Osteoblast (primary cell): ENCODE measurements at regions not wholly inside any gene's neighbourhood (a gene's known extent, or its start where the extent isn't known, plus 50 kb on each side); places are given as distances from the start of the nearest gene placed in this dataset.

ENCODE experiments used
- DNase-seq: peaks from one replicate; pipeline ENCODE4 v3.0.0; 2011; ENCODE audit warnings: low spot score, mixed read lengths; ENCODE audit not compliant: insufficient read length; ENCODE audit errors: missing footprints
- H2AFZ ChIP-seq: 2 replicates; pipeline ENCODE4 v1.6.0; 2011; ENCODE audit warnings: mild to moderate bottlenecking, low read length
- H3K27ac ChIP-seq: 2 replicates; pipeline ENCODE4 v1.5.1; 2011; ENCODE audit warnings: mild to moderate bottlenecking, low read depth, low read length, moderate library complexity
- H3K27me3 ChIP-seq: 2 replicates; pipeline ENCODE4 v1.6.0; 2012; ENCODE audit warnings: mild to moderate bottlenecking, control low read depth, inconsistent platforms, low read length, moderate library complexity; ENCODE audit not compliant: insufficient read depth
- H3K36me3 ChIP-seq: 2 replicates; pipeline ENCODE4 v1.5.1; 2011; ENCODE audit warnings: mild to moderate bottlenecking, low read length, control low read depth, moderate library complexity; ENCODE audit not compliant: insufficient read depth
- H3K4me1 ChIP-seq: 2 replicates; pipeline ENCODE4 v1.5.1; 2011; ENCODE audit warnings: mild to moderate bottlenecking, low read length, control low read depth, moderate library complexity; ENCODE audit not compliant: insufficient read depth
- H3K4me2 ChIP-seq: 2 replicates; pipeline ENCODE4 v1.6.0; 2011; ENCODE audit warnings: mild to moderate bottlenecking, low read length; ENCODE audit not compliant: insufficient read depth
- H3K4me3 ChIP-seq: fragments of 200-600 bp; sonication (generic); 3 replicates; pipeline ENCODE4 v1.5.1; 2012; ENCODE audit warnings: mild to moderate bottlenecking, low read length, inconsistent platforms; ENCODE audit not compliant: insufficient read depth
- H3K79me2 ChIP-seq: 2 replicates; pipeline ENCODE4 v1.6.0; 2012; ENCODE audit warnings: mild to moderate bottlenecking, low read length, control low read depth, inconsistent platforms; ENCODE audit not compliant: insufficient read depth
- H3K9me3 ChIP-seq: 2 replicates; pipeline ENCODE4 v1.5.1; 2011; ENCODE audit warnings: low read depth, low read length, control low read depth
- H4K20me1 ChIP-seq: 2 replicates; pipeline ENCODE4 v1.6.0; 2012; ENCODE audit warnings: mild to moderate bottlenecking, low read length, control low read depth; ENCODE audit not compliant: insufficient read depth
- TF ChIP-seq, protein P1 (sequence below): IDR thresholded peaks from 2 replicates; pipeline ENCODE4 v1.5.1; 2011; ENCODE audit warnings: mild to moderate bottlenecking, low read depth, low read length, moderate library complexity; ENCODE audit errors: extremely low read depth

DNA sequence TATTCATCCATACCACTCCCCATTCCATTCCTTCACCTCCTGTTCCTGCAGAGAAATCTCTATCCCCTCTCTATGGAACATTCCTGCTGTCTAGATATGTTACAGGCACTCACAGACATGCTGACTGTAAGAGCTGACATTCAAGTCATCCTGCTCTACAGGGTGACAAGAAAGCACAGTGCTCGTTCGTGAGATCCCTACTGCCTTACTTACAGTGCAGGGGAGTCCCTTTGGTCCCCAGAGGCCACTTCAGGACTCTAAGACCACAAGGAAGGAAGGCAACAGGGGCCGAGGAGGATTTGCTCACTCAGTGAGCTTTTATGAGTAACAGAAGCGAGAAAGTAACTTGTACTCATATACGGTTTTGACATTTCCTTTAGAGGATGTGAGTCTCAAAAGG, 110.5 kb downstream of the GAS1 start:
- H3K27ac ChIP-seq = no peak overlapping the region
- no peak overlapping the region for H3K4me2 ChIP-seq
- H3K36me3 ChIP-seq = no peaks in the 10 kb centered on the region
- H3K4me3 ChIP-seq = no peak overlapping the region
- DNase-seq = no peak
- H4K20me1 ChIP-seq = no peaks in the 10 kb centered on the region
- no peak overlapping the region for H2AFZ ChIP-seq
- TF ChIP-seq, protein P1, sequence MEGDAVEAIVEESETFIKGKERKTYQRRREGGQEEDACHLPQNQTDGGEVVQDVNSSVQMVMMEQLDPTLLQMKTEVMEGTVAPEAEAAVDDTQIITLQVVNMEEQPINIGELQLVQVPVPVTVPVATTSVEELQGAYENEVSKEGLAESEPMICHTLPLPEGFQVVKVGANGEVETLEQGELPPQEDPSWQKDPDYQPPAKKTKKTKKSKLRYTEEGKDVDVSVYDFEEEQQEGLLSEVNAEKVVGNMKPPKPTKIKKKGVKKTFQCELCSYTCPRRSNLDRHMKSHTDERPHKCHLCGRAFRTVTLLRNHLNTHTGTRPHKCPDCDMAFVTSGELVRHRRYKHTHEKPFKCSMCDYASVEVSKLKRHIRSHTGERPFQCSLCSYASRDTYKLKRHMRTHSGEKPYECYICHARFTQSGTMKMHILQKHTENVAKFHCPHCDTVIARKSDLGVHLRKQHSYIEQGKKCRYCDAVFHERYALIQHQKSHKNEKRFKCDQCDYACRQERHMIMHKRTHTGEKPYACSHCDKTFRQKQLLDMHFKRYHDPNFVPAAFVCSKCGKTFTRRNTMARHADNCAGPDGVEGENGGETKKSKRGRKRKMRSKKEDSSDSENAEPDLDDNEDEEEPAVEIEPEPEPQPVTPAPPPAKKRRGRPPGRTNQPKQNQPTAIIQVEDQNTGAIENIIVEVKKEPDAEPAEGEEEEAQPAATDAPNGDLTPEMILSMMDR = no peak
- no peaks in the 10 kb centered on the region for H3K9me3 ChIP-seq
- no peaks in the 10 kb centered on the region for H3K4me1 ChIP-seq
- no peaks in the 10 kb centered on the region for H3K79me2 ChIP-seq
- H3K27me3 ChIP-seq = no peaks in the 10 kb centered on the region

DNA sequence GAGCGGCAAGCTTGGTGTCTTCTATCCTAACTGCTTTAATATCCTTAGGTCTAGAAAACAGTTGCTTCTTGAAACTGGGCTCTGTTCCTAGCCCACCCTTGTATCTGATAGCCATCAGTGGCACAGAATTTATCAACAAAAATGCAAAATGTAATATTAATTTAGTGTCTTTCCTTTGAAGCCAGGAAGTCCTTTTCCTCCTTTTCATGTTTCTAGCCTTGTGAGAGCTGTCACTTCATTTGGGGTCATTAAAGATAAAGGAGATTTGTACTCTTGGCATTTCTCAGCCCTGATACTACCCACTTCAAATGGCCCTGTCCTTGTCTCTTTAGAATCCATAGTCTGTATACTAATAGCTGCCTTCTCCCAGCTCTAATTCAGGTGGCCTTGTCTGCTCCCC, 111.0 kb downstream of the GAS1 start:
- H3K4me1 ChIP-seq = no peaks in the 10 kb centered on the region

DNA sequence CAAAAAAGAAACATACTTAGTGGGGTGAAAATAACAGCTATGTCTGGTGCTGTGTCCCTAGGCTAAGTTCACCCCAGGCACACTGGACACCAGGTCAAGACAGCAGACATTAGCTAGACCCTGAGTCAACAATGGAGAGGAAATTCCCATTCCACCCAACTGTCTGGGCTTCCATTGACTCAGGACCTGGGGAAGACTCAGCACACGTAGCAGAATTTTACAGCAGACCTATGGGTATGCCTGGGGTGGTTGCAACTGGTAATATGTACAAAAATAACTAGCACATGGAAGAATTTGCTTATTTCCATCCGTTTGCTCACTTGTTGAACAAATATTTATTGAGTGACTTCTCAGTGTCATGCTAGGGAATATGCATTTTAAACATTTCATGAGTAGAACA, 117.0 kb downstream of the GAS1 start:
- no peaks in the 10 kb centered on the region for H3K36me3 ChIP-seq
- no peak for DNase-seq
- H3K9me3 ChIP-seq = no peaks in the 10 kb centered on the region
- H3K27ac ChIP-seq = no peak overlapping the region
- TF ChIP-seq, protein P1 = no peak
- H4K20me1 ChIP-seq = no peaks in the 10 kb centered on the region
- H3K4me1 ChIP-seq = no peaks in the 10 kb centered on the region
- peaks cover 3% of the 10 kb centered on the region for H3K27me3 ChIP-seq
- no peak overlapping the region for H3K4me3 ChIP-seq
- no peak overlapping the region for H3K4me2 ChIP-seq
- no peak overlapping the region for H2AFZ ChIP-seq
- H3K79me2 ChIP-seq = no peaks in the 10 kb centered on the region

More for the DNA sequence above, 111.0 kb downstream of the GAS1 start:
- no peaks in the 10 kb centered on the region for H3K9me3 ChIP-seq
- no peak for DNase-seq
- no peaks in the 10 kb centered on the region for H3K36me3 ChIP-seq
- TF ChIP-seq, protein P1 = no peak
- no peaks in the 10 kb centered on the region for H3K79me2 ChIP-seq
- no peaks in the 10 kb centered on the region for H3K27me3 ChIP-seq
- H3K4me3 ChIP-seq = no peak overlapping the region
- H3K27ac ChIP-seq = no peak overlapping the region
- no peak overlapping the region for H3K4me2 ChIP-seq
- H2AFZ ChIP-seq = no peak overlapping the region
- H4K20me1 ChIP-seq = no peaks in the 10 kb centered on the region

DNA sequence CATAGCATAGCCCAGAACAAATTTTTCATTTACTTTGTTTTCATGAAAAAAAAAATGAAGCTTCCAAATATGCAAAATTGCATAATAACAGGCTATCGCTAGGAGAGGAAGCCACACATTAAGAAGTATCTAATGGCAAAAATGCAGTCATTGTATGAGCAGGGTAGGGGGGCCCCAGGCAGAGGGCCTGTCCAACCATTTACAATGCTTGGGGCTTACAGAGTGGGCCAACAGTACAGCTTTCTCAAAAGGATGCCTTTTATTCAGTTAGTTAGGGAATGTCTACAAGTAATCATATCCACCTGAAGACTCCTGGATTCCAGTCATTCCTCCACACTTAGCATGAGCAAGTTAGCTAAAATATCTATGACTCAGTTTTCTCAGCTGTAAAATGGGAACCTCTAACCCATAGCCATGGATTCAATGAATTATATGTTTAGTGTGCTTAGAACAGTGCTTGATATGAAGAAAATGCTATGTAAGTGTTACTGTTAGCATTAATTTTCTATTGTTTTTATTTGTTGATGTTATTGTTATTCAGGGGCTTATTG, 117.7 kb downstream of the GAS1 start:
- no peak overlapping the region for H3K4me2 ChIP-seq
- no peaks in the 10 kb centered on the region for H4K20me1 ChIP-seq
- TF ChIP-seq, protein P1 = no peak
- H3K4me1 ChIP-seq = no peaks in the 10 kb centered on the region
- H3K36me3 ChIP-seq = no peaks in the 10 kb centered on the region
- H3K27me3 ChIP-seq = peaks cover 3% of the 10 kb centered on the region
- H3K9me3 ChIP-seq = no peaks in the 10 kb centered on the region
- H3K79me2 ChIP-seq = no peaks in the 10 kb centered on the region
- no peak overlapping the region for H2AFZ ChIP-seq
- no peak overlapping the region for H3K4me3 ChIP-seq
- no peak for DNase-seq
- H3K27ac ChIP-seq = no peak overlapping the region
